ENCODE measurements at regions not wholly inside any gene's neighbourhood (a gene's known extent, or its start where the extent isn't known, plus 50 kb on each side); places are given as distances from the start of the nearest gene placed in this dataset.

DNA sequence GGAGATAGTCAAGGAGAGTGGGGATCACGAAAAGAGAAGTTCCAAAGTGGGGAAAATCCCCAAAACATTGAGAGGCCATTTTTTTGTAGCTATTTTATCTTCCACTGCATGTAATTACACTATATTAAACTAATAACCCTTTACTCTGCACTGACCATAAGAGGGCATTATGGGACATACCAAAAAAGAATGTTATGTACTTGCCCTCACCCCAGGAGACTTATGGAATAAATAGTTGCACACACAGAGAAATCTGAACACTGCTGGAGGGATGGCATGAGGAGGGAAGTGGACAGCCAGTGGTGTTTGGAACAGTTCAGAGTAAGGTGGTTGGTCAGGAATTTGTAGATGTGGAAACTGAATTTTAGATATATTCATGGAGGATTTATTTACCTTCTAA, 422.9 kb downstream of the SNAPC1 start:
- peaks cover 23 to 35% of the 10 kb centered on the region in 2 donors for H3K27me3 Mint-ChIP-seq
- no peak overlapping the region for H3K4me3 Mint-ChIP-seq
- no peak overlapping the region for H3K27ac Mint-ChIP-seq
- no peaks in the 10 kb centered on the region for H3K36me3 Mint-ChIP-seq (ENCODE audit: insufficient read depth)
- H3K4me1 Mint-ChIP-seq (ENCODE audit: low read depth in 2 of 2): no peaks in the 10 kb centered on the region
- DNase-seq (no peak), ATAC-seq (replicated peaks) (no peak)
- peaks cover 0 to 7% of the 10 kb centered on the region in 2 donors for H3K9me3 Mint-ChIP-seq

DNA sequence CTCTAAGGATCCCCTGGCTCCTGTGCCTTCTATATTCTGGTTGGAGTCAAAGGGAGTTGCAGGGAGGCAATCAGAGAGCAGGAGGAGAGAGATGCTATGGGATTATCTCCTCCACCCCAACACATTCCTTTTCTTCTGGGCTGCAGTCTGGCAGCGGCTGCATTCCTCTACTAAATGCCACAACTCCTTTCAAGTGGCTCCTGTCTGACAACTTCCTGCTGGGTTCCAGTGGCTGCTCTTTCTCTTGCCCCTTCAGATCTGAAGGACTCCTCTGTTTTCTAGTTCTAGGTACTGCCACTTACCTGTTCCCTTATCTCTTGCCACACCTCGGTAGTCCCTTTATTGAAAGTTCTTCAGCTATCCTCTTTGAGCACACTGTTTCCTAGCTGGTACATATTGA, 425.0 kb downstream of the SNAPC1 start:
- H3K9me3 Mint-ChIP-seq: peaks cover 0 to 7% of the 10 kb centered on the region in 2 donors
- no peaks in the 10 kb centered on the region for H3K4me1 Mint-ChIP-seq (ENCODE audit: low read depth in 2 of 2)
- no peaks in the 10 kb centered on the region for H3K36me3 Mint-ChIP-seq (ENCODE audit: insufficient read depth)
- H3K27me3 Mint-ChIP-seq: peaks cover 33 to 45% of the 10 kb centered on the region in 2 donors
- H3K4me3 Mint-ChIP-seq: no peak overlapping the region
- H3K27ac Mint-ChIP-seq: no peak overlapping the region
- no peak for DNase-seq
- no peak for ATAC-seq (replicated peaks)

DNA sequence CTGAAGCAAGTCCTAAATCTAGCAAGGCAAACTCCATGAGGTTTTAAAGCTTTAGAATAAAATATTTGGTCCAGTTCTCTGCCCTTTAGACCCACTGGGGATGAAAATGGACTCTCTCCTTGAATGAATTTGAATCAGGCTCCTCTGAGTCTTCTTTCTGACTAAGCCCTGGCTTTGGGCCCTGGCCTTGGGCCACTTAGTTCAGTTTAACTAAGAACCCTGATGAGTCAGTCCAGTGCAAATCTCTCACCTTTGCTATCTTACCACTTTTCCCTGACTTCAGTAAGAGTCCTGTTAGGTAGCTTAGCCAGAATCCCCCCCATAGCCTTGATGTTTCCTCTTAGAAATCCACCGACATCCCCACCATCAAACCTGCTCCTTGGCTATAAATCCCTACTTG, 427.5 kb downstream of the SNAPC1 start:
- H3K27ac Mint-ChIP-seq: no peak overlapping the region
- DNase-seq (no peak), ATAC-seq (replicated peaks) (no peak)
- H3K4me1 Mint-ChIP-seq (ENCODE audit: low read depth in 2 of 2): no peaks in the 10 kb centered on the region
- no peak overlapping the region for H3K4me3 Mint-ChIP-seq
- H3K9me3 Mint-ChIP-seq: peaks cover 0 to 7% of the 10 kb centered on the region in 2 donors
- H3K36me3 Mint-ChIP-seq (ENCODE audit: insufficient read depth): no peaks in the 10 kb centered on the region
- peaks cover 33 to 53% of the 10 kb centered on the region in 2 donors for H3K27me3 Mint-ChIP-seq

DNA sequence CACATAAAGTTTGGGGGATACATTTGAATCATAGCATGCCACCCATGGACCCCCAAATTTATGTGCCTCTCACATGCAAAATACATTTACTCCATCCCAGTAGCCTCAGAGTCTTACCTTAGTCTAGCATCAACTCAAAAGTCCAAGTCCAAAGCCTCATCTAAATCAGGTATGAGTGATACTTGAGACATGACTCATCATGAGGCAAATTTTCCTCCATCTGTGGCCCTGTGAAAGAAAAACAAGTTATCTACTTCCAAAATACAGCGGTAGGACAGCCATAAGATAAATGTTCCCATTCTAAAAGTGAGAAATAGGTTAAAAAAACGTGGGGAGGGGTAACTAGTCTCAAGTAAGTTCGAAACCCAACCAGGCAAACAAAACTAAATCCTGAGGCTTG, 444.2 kb downstream of the SNAPC1 start:
- ATAC-seq (replicated peaks): no peak
- H3K4me3 Mint-ChIP-seq: no peak overlapping the region
- no peaks in the 10 kb centered on the region for H3K36me3 Mint-ChIP-seq (ENCODE audit: insufficient read depth)
- H3K4me1 Mint-ChIP-seq (ENCODE audit: low read depth in 2 of 2): no peaks in the 10 kb centered on the region
- DNase-seq: no peak
- H3K27ac Mint-ChIP-seq: no peak overlapping the region
- peaks cover 10 to 21% of the 10 kb centered on the region in 2 donors for H3K9me3 Mint-ChIP-seq
- H3K27me3 Mint-ChIP-seq: peaks cover 0 to 47% of the 10 kb centered on the region in 2 donors

DNA sequence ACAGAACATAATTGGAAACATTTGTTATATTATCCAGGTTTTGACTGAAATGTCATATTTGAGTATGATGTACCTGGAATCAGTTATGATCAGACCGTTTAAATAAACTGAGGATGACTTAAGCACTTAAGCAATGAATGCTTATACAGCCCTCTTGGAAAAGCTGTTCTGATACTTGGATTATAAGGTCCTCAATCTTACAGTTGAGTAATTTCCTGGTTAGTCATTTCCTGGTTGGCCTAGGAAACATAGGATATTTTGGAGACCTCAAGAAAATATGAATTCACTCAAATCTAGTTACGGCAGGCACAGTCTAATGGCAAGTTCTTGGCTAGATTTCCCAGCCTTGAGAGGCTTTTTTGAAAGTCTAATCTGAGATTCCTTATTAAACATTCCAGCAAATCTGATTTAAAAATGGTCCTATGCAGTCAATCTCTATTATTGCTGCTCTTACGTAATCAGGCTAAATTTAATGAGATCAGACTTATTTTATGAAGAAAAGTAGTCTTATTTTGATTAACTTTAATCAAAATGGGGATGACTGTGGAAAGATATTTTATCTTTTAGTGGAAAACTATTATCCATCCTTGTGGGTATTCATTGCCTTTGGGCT, 447.2 kb downstream of the SNAPC1 start:
- Mint-ChIP-seq H3K4me3 (no peak overlapping the region), H3K9me3 (peaks cover 8 to 14% of the 10 kb centered on the region in 2 donors), H3K36me3 (ENCODE audit: insufficient read depth) (no peaks in the 10 kb centered on the region), H3K27ac (no peak overlapping the region), H3K4me1 (ENCODE audit: low read depth in 2 of 2) (no peaks in the 10 kb centered on the region), H3K27me3 (peaks cover 0 to 34% of the 10 kb centered on the region in 2 donors)
- ATAC-seq (replicated peaks): no peak
- no peak for DNase-seq

DNA sequence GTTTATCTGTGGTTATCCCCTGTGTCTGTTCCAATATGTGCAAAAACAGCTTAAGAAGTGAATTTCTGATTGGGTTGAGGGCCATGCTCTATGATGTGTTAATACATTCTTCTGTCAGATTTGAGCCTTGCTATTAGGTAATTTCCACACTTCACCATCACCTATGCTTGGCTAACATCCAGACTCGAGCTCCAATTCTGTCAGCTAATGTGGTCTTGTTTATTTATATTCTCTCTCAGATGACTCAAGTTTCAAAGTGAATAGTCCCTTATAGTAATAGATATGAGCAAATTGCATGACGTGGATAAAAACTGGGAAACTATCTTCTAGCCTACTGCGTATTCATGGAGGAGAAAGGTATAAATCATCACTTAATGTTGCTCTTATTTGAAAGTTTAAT, 451.3 kb downstream of the SNAPC1 start:
- DNase-seq (no peak), ATAC-seq (replicated peaks) (no peak)
- peaks cover 0 to 6% of the 10 kb centered on the region in 2 donors for H3K27me3 Mint-ChIP-seq
- no peaks in the 10 kb centered on the region for H3K9me3 Mint-ChIP-seq
- no peak overlapping the region for H3K27ac Mint-ChIP-seq
- H3K4me3 Mint-ChIP-seq: no peak overlapping the region
- H3K4me1 Mint-ChIP-seq (ENCODE audit: low read depth in 2 of 2): no peaks in the 10 kb centered on the region
- H3K36me3 Mint-ChIP-seq (ENCODE audit: insufficient read depth): no peaks in the 10 kb centered on the region

DNA sequence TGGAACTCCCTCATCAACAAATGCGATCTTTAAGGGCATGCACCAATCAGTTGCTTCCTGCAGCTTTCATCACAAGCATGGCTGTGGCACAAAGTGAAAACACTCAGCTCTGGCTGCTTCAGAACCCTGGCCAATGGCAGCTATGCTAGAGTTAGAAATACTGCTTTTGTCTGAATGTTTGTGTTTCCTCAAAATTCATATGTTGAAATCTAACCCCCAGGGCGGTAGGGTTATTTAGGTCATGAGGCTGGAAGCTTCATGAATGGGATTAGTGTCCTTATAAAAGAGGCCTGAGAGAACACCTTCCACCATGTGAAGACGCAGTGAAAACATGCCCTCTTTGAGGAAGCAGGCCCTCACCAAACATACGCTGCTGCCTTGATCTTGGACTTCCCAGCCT, 453.9 kb downstream of the SNAPC1 start:
- no peak overlapping the region for H3K4me3 Mint-ChIP-seq
- H3K9me3 Mint-ChIP-seq: no peaks in the 10 kb centered on the region
- ATAC-seq (replicated peaks) (no peak), DNase-seq (no peak)
- no peaks in the 10 kb centered on the region for H3K4me1 Mint-ChIP-seq (ENCODE audit: low read depth in 2 of 2)
- H3K27me3 Mint-ChIP-seq: peaks cover 0 to 11% of the 10 kb centered on the region in 2 donors
- H3K36me3 Mint-ChIP-seq (ENCODE audit: insufficient read depth): no peaks in the 10 kb centered on the region
- H3K27ac Mint-ChIP-seq: no peak overlapping the region

DNA sequence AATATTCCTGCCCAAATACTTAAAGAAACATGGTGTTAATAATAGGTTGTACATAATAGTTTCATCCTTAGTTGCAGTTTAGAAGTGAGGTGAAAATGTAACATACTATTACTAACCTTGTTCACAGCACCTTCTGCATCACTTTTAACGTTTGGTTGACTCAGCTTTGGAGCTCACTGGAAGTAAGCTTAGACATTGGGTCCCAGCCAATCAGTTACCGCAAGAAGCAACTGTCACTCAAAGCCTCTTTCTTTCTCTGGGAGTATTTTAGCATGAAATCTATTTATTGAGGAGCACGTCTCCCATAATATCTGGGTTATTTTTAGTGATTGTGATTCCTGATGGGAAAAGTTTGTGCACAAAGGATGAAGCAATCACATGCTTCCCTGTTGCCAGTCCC, 472.6 kb downstream of the SNAPC1 start:
- ATAC-seq (replicated peaks) (no peak), DNase-seq (no peak)
- no peaks in the 10 kb centered on the region for H3K4me1 Mint-ChIP-seq (ENCODE audit: low read depth in 2 of 2)
- no peak overlapping the region for H3K27ac Mint-ChIP-seq
- no peaks in the 10 kb centered on the region for H3K36me3 Mint-ChIP-seq (ENCODE audit: insufficient read depth)
- H3K4me3 Mint-ChIP-seq: no peak overlapping the region
- H3K27me3 Mint-ChIP-seq: no peaks in the 10 kb centered on the region
- peaks cover 8% of the 10 kb centered on the region in 2 donors for H3K9me3 Mint-ChIP-seq

DNA sequence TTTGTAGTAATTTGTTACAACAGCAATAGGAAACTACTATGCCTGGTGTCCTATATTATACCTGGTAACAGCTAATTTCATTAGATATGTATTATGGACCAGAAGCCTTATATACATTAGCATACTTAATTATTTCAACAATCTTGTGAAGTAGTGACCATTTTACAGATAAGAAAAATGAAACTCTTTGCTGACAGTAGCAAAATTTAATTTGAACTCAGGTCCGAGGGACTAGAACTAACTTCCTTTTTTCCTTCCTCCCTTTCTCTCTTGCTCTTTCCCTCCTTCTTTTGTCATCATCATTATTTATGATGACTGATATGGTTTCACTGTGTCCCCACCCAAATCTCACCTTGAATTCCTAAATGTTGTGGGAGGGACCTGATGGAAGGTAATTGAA, 482.0 kb downstream of the SNAPC1 start:
- Mint-ChIP-seq H3K4me3 (no peak overlapping the region), H3K27me3 (no peaks in the 10 kb centered on the region), H3K9me3 (peaks cover 6 to 8% of the 10 kb centered on the region in 2 donors), H3K36me3 (ENCODE audit: insufficient read depth) (no peaks in the 10 kb centered on the region), H3K4me1 (ENCODE audit: low read depth in 2 of 2) (no peaks in the 10 kb centered on the region), H3K27ac (no peak overlapping the region)
- no peak for ATAC-seq (replicated peaks)
- DNase-seq: no peak

DNA sequence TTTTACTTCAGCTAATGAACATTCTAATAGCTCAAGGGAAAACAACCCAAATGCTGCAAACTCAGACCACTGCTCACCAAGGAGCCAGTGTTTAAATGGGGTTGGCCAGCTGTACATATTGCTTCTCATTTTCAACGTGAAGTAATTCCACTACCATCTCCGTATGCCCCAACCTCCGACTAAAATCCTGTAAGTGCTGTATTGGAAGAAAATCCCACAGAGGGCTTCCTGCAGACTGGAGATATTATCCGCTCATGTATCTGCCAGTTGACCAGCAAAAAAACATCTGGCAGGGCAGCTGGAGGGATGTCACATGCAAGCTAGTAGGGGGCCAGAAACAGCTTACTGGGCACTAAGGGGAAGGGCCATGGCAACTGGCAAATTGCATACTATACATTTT, 485.0 kb downstream of the SNAPC1 start:
- peaks cover 0 to under 1% of the 10 kb centered on the region in 2 donors for H3K27me3 Mint-ChIP-seq
- no peak overlapping the region for H3K27ac Mint-ChIP-seq
- no peak overlapping the region for H3K4me3 Mint-ChIP-seq
- ATAC-seq (replicated peaks) (no peak), DNase-seq (no peak)
- no peaks in the 10 kb centered on the region for H3K36me3 Mint-ChIP-seq (ENCODE audit: insufficient read depth)
- H3K9me3 Mint-ChIP-seq: peaks cover 6 to 22% of the 10 kb centered on the region in 2 donors
- H3K4me1 Mint-ChIP-seq (ENCODE audit: low read depth in 2 of 2): no peaks in the 10 kb centered on the region

DNA sequence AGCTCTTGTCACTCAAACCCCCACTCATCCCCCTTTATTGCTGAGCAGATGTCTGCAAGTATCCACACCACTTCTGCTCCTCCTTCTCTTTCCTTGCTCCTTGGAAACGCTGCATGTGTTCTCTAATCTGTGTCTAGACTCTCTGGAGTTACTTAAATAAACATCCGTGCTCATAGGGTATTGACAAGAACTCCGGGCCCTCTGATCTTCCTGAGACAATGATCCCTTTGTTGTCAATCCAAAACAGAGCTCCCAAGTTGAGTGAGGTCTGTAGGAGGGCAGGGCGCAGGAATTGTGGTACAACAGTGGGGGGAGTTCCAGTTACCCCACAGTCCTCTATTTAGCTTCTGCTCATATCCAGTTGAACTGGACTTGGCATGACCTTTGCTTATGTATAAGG, 489.0 kb downstream of the SNAPC1 start:
- no peak overlapping the region for H3K4me3 Mint-ChIP-seq
- no peak for ATAC-seq (replicated peaks)
- DNase-seq: no peak
- H3K4me1 Mint-ChIP-seq (ENCODE audit: low read depth in 2 of 2): no peaks in the 10 kb centered on the region
- peaks cover 0 to 11% of the 10 kb centered on the region in 2 donors for H3K27me3 Mint-ChIP-seq
- H3K27ac Mint-ChIP-seq: no peak overlapping the region
- H3K9me3 Mint-ChIP-seq: peaks cover 0 to 14% of the 10 kb centered on the region in 2 donors
- no peaks in the 10 kb centered on the region for H3K36me3 Mint-ChIP-seq (ENCODE audit: insufficient read depth)

DNA sequence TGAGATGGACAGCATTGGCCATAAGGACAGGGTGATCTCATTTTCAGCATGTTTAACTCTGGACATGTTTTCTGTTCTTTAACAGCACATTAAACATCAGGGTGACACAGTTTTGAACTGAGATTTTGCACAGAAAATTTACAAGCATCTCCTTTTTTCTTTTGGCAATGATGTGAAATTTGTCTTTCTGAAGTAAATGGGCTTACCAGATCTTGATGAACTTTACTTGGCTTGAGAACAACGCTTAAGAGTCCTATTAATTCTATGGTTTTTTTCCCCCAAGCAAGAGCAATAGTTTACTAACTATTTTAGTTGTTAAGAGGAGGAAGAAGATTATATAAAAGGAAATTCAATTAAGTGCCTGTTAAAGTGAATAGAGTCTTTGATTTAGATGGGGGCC, 491.0 kb downstream of the SNAPC1 start:
- no peak overlapping the region for H3K4me3 Mint-ChIP-seq
- H3K4me1 Mint-ChIP-seq (ENCODE audit: low read depth in 2 of 2): no peaks in the 10 kb centered on the region
- ATAC-seq (replicated peaks) (no peak), DNase-seq (no peak)
- H3K9me3 Mint-ChIP-seq: peaks cover 0 to 26% of the 10 kb centered on the region in 2 donors
- H3K27ac Mint-ChIP-seq: no peak overlapping the region
- peaks cover 0 to 15% of the 10 kb centered on the region in 2 donors for H3K27me3 Mint-ChIP-seq
- no peaks in the 10 kb centered on the region for H3K36me3 Mint-ChIP-seq (ENCODE audit: insufficient read depth)

DNA sequence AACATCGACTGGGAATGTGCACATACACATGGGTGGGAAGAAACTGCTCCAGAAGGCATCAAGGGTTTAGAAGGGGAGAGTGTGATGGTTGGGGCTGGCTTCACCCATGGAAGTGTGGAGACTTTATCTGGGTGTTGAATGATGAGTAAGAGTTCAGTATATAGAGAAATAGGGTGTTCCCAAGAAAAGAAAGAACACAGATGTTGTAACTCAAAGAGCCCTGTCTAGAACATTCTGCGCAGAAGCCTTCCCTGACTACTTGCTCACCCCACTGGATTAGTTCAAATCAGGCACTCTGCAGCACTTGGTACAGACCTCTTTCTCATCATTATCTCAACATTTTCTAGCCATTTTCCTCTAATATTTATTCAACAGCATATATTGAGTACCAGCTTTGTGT, 491.7 kb downstream of the SNAPC1 start:
- Mint-ChIP-seq H3K9me3 (peaks cover 0 to 26% of the 10 kb centered on the region in 2 donors), H3K27ac (no peak overlapping the region), H3K36me3 (ENCODE audit: insufficient read depth) (no peaks in the 10 kb centered on the region), H3K27me3 (peaks cover 0 to 15% of the 10 kb centered on the region in 2 donors), H3K4me3 (no peak overlapping the region), H3K4me1 (ENCODE audit: low read depth in 2 of 2) (no peaks in the 10 kb centered on the region)
- DNase-seq (no peak), ATAC-seq (replicated peaks) (no peak)

DNA sequence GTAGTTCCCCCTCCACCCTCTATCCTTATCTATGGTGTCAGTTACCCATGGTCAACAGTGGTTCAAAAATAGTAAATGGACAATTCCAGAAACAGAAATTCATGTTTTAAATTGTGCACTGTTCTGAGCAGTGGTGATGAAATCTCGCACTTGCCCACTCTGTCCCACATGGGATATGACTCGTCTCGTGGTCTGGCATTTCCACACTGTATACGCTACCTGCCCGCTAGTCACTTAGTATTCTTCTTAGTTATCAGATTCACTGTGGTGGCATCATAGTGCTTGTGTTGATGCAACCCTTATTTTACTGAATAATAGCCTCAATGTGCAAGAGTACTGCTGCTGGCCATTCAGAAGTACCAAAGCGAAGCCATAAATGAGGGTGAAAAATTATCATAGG, 507.0 kb downstream of the SNAPC1 start:
- Mint-ChIP-seq H3K27me3 (peaks cover 0 to 5% of the 10 kb centered on the region in 2 donors), H3K9me3 (no peaks in the 10 kb centered on the region), H3K27ac (no peak overlapping the region), H3K4me3 (no peak overlapping the region), H3K36me3 (ENCODE audit: insufficient read depth) (peaks cover 4% of the 10 kb centered on the region), H3K4me1 (ENCODE audit: low read depth in 2 of 2) (no peaks in the 10 kb centered on the region)
- DNase-seq (no peak), ATAC-seq (replicated peaks) (no peak)

DNA sequence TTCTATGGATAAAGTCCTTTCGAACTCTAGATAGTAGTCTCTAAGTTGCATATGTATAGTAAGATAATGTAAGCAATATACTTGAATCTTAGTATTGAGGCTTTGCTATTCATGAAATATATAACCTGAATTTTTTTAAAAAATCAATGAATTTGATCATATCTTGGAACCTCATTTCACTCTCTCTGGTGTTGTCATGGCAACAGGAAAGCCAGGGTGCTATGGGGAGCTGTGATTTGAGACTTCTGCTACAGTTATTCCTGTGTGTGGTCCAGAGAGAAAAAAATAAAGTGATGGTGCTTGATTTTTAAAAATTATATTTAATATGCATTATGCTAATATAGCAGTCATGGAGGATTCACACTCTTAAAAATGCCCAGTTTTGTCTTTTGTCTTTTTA, 508.0 kb downstream of the SNAPC1 start:
- no peaks in the 10 kb centered on the region for H3K9me3 Mint-ChIP-seq
- DNase-seq (no peak), ATAC-seq (replicated peaks) (no peak)
- no peaks in the 10 kb centered on the region for H3K4me1 Mint-ChIP-seq (ENCODE audit: low read depth in 2 of 2)
- H3K27me3 Mint-ChIP-seq: no peaks in the 10 kb centered on the region
- no peak overlapping the region for H3K27ac Mint-ChIP-seq
- peaks cover 4% of the 10 kb centered on the region for H3K36me3 Mint-ChIP-seq (ENCODE audit: insufficient read depth)
- no peak overlapping the region for H3K4me3 Mint-ChIP-seq
